GM06990 (cell line): ENCODE measurements at regions not wholly inside any gene's neighbourhood (a gene's known extent, or its start where the extent isn't known, plus 50 kb on each side); places are given as distances from the start of the nearest gene placed in this dataset.

Experiments used
- DNase-seq: peaks from one replicate; pipeline ENCODE4 v3.0.0-alpha.2; 2011; ENCODE audit not compliant: insufficient read length; ENCODE audit errors: extremely low read depth
- H3K27me3 ChIP-seq: replicated peaks from 2 replicates; pipeline ENCODE4 v1.6.0; 2011; ENCODE audit warnings: low read length; ENCODE audit not compliant: control insufficient read depth, insufficient read depth
- H3K36me3 ChIP-seq: 2 replicates; pipeline ENCODE4 v1.5.1; 2011; ENCODE audit warnings: low read length; ENCODE audit not compliant: control insufficient read depth, insufficient read depth
- H3K4me3 ChIP-seq: replicated peaks from 2 replicates; pipeline ENCODE4 v1.5.1; 2011; ENCODE audit warnings: low read depth, mild to moderate bottlenecking, control low read depth, low read length
- TF ChIP-seq, protein P1 (sequence below): IDR thresholded peaks from 2 replicates; pipeline ENCODE4 v1.5.1; 2011; ENCODE audit warnings: low read length, control low read depth, mild to moderate bottlenecking, inconsistent platforms; ENCODE audit not compliant: insufficient read depth, poor library complexity, severe bottlenecking

DNA sequence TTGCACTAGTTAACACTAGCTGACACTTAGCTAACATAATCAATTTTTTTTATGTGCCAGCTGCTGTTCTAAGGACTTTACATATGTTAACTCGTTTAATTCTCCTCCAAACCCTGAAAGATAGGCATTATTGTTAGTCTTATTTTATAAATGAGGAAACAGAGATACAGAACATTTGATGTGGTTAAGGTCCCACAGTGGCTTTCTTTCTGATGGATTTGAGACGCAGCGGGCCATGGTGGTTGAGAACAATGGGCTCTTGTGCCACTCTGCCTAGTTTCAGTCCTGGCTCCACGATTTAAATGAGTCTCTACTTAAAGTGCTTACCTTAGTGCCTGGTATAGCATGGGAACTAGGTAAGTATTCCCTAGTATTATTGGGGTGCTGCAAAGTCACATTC is 201.9 kb upstream of the SPRED2 start:
- TF ChIP-seq, protein P1, sequence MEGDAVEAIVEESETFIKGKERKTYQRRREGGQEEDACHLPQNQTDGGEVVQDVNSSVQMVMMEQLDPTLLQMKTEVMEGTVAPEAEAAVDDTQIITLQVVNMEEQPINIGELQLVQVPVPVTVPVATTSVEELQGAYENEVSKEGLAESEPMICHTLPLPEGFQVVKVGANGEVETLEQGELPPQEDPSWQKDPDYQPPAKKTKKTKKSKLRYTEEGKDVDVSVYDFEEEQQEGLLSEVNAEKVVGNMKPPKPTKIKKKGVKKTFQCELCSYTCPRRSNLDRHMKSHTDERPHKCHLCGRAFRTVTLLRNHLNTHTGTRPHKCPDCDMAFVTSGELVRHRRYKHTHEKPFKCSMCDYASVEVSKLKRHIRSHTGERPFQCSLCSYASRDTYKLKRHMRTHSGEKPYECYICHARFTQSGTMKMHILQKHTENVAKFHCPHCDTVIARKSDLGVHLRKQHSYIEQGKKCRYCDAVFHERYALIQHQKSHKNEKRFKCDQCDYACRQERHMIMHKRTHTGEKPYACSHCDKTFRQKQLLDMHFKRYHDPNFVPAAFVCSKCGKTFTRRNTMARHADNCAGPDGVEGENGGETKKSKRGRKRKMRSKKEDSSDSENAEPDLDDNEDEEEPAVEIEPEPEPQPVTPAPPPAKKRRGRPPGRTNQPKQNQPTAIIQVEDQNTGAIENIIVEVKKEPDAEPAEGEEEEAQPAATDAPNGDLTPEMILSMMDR, result no peak
- no peak for DNase-seq
- H3K27me3 ChIP-seq, result peaks cover 3% of the 10 kb centered on the region

DNA sequence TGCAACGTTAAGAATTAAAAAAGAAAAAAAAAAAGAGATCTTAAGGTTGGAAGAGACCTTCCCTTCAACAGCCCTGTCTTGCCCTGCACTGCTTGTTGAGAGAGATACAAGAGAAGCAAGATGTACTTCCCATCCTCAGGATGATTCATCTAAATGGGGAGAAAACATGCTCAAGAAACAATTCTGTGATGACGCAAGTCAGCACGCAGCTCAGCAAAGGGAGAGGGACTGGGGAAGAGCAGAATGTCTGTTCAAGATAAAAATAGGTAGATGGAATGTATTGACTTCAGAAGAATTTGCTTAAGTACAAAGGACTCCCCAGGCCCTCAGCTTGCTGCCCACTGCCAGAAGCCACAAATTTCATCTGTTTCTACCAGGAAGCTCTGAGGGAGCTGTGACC is 198.2 kb upstream of the SPRED2 start:
- TF ChIP-seq, protein P1, result no peak
- DNase-seq, result no peak
- Histone ChIP-seq H3K27me3 (no peaks in the 10 kb centered on the region; the same call in 1 of the 2 replicates), H3K4me3 (no peak overlapping the region), H3K36me3 (no peaks in the 10 kb centered on the region)

More for the DNA sequence above, 201.9 kb upstream of the SPRED2 start:
- Histone ChIP-seq H3K36me3 (no peaks in the 10 kb centered on the region), H3K4me3 (no peak overlapping the region)

DNA sequence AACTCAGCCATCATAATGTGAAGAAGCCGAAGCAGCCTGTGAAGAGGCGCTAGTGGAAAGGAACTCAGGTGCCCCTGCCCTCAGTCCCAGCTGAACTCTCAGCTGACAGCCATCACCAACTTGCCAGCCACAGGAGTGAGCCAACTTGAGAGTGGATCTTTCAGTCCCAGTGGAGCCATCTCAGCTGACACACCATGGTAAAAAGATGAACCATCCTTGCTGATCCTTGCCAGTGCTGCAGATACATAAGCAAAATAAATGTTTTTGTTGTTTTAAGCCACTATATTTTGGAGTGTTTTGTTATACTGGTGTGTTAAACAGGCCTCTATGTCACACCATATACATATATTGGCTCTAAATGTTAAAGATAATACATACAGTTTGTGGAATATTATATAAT is 195.8 kb upstream of the SPRED2 start:
- TF ChIP-seq, protein P1, result no peak
- H3K36me3 ChIP-seq, result no peaks in the 10 kb centered on the region
- no peak overlapping the region for H3K4me3 ChIP-seq
- no peak for DNase-seq
- no peaks in the 10 kb centered on the region; the same call in 1 of the 2 replicates for H3K27me3 ChIP-seq

DNA sequence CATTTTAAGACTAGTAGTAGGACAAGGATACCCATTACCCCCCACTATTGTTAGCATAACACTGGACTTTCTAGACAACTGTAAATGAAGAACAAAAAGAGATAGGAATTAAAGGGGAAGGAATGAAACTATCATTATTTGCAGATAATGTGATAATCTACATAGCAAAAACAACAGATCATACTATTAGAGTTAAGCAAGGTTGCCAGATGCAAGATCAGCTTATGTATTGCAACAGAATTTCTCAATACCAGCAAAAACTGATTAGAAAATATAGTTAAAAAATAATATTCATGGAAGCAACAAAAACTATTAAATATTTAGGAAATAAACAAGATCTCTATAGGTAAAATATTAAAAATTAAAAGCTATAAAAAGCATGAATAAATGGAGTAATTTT is 194.4 kb upstream of the SPRED2 start:
- no peak for DNase-seq
- TF ChIP-seq, protein P1, result no peak
- Histone ChIP-seq H3K36me3 (no peaks in the 10 kb centered on the region), H3K4me3 (no peak overlapping the region), H3K27me3 (no peaks in the 10 kb centered on the region; the same call in 1 of the 2 replicates)

DNA sequence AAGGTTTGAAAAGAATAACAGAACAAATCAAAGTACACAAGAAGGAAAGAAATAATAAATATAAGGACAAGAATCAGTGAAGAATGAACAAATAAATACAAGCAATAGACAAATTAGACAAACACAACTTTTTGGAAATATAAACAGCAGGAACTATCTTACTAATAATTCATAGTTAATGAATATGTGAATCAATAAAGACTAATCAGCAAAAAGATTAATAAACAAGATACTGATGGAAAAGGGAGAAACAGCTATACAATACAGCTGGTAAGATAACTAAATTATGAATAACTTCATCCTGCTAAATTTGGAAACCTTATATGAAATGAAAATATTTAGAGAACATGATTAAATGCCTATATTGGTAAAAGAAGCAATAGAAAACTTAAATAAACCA is 193.6 kb upstream of the SPRED2 start:
- no peaks in the 10 kb centered on the region; the same call in 1 of the 2 replicates for H3K27me3 ChIP-seq
- TF ChIP-seq, protein P1, result no peak
- no peaks in the 10 kb centered on the region for H3K36me3 ChIP-seq
- no peak for DNase-seq
- H3K4me3 ChIP-seq, result no peak overlapping the region

DNA sequence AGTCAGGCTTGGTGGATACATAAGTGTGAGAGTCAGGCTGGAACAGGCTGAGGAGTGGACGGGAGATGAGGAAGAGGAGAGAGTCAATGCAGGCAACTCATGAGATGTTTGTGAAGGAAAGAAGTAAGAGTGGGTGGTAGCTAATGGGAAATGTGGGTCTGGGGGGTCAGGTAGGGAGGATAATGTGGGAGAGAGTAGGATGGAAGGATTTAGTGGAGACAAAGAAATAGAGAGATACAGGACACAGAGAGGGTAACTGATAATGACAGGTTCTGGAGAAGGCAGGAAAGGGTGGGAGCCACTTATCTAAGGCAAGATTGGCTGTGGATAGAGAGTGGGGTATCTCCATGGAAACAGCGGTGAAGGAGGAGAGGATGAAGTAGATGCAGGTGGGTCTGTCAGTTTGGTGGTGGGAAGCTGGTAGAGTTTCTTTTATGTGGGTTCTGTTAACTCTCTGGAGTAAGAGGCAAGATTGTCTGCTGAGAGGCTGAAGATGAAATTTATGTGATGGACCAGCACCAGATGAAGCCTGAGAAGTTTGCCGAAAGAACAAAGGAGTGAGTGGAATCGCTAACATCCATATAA is 190.6 kb upstream of the SPRED2 start:
- Histone ChIP-seq H3K4me3 (no peak overlapping the region), H3K27me3 (no peaks in the 10 kb centered on the region; the same call in 1 of the 2 replicates), H3K36me3 (no peaks in the 10 kb centered on the region)
- TF ChIP-seq, protein P1, result no peak
- DNase-seq, result no peak
